T-helper 2 cell treated with Interferon-gamma antibody and Interleukin-4, amounts not matched to agents 100 ng/mL and 5 ng/mL, for 36 hours (primary cell): ENCODE measurements at regions not wholly inside any gene's neighbourhood (a gene's known extent, or its start where the extent isn't known, plus 50 kb on each side); places are given as distances from the start of the nearest gene placed in this dataset.
"Not testable (repeated sequence)": the region's sequence is repeated elsewhere in the genome, so short reads cannot be mapped to it uniquely, and the experiment has no call there.

Source experiments
- intact Hi-C: fragments of 100-400 bp; cut with micrococcal nuclease; formaldehyde crosslinking; loops from one replicate; pipeline ENCODE4 v1.15.1; 2023

GRCh38 chr3:110654843-110655502 is 416.6 kb upstream of the NECTIN3 start:
- intact Hi-C loops = no loop called here

GRCh38 chr3:110656394-110657025 is 415.1 kb upstream of the NECTIN3 start:
- intact Hi-C loops = no loop called here

GRCh38 chr3:110664148-110664547 is 407.5 kb upstream of the NECTIN3 start:
- intact Hi-C loops = no loop called here

GRCh38 chr3:110666495-110666894 is 405.1 kb upstream of the NECTIN3 start:
- intact Hi-C loops = no loop called here

DNA sequence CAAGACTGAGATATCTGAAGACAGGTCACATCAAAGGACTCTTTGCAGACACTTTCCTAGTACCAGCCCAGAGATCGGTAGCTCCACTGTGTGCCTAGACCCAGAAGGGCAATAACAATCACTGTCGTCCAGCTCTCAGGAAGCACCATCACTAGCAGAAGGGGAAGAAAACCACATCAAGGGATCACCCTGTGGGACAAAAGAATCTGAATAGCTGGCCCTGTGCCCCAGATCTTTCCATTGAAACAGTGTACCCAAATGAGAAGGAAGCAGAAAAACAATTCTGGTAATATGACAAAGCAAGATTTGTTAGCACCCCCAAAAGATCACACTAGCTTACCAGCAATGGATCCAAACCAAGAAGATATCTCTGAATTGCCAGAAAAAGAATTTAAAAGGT is 404.4 kb upstream of the NECTIN3 start:
- intact Hi-C loops = no loop called here

DNA sequence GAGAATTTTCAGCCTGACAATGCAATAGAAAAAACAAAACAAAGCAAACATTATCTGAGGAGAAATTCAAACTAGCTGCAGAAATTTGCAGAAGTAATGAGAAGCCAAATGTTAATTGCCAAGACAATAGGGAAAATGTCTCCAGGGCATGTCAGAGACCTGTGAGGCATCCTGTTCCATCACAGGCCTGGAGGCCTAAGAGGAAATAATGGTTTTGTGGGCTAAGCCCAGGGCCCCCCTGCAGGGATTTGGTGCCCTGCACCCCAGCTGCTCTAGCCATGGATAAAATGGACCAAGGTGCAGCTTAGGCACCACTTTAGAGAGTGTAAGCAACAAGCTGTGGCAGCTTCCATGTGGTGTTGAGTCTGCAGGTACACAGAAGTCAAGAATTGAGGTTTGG is 401.2 kb upstream of the NECTIN3 start:
- intact Hi-C loops = no loop called here

GRCh38 chr3:110677506-110677905 is 394.1 kb upstream of the NECTIN3 start:
- intact Hi-C loops = no loop called here

- intact Hi-C loops = no loop called here
Measured at GRCh38 chr3:110679285-110679684, 392.3 kb upstream of the NECTIN3 start.

GRCh38 chr3:110680450-110680849 is 391.2 kb upstream of the NECTIN3 start:
- intact Hi-C loops = no loop called here

DNA sequence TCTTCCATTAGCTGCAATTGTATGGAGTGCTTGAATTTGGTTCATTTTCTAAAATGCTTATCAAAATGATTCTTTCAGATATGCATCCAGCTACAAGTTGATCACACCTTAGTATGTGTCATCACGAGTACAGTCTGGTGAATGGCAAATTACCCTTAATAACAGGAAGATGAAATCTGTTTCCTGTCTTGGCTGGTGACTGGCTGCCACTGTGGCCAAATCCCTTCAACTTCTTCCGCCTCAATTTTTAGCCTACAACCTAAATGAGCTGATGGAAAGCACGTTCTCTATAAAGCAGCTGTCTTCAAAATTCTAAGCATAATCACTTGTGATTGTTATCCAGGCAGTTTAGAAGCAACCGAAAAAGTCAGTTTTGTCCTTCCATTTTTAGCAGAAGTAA is 387.1 kb upstream of the NECTIN3 start:
- intact Hi-C loops = no loop called here

DNA sequence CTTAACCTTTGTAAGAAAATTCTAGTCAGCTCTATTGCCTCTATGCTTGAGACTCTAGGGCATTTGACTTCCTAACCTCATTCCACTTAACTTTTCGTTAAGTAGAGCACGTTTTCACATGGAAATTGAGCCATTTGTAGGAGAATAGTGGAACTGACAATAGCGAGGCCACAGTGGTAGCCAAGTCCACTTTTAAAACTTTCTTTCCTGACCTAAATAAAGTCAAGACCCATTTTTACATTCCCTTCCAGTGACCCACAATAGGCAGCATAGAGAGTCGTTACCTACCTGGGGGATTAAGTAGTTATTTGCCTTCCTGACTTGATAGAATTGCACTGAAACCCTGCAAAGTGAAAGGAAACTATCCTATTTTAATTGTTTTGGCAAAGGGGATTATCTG is 386.0 kb upstream of the NECTIN3 start:
- intact Hi-C loops = no loop called here

- intact Hi-C loops = no loop called here
Measured at GRCh38 chr3:110686701-110687100, 384.9 kb upstream of the NECTIN3 start.

- intact Hi-C loops = no loop called here
Measured at GRCh38 chr3:110687138-110687537, 384.5 kb upstream of the NECTIN3 start.

GRCh38 chr3:110697961-110698360 is 373.7 kb upstream of the NECTIN3 start:
- intact Hi-C loops = no loop called here

DNA sequence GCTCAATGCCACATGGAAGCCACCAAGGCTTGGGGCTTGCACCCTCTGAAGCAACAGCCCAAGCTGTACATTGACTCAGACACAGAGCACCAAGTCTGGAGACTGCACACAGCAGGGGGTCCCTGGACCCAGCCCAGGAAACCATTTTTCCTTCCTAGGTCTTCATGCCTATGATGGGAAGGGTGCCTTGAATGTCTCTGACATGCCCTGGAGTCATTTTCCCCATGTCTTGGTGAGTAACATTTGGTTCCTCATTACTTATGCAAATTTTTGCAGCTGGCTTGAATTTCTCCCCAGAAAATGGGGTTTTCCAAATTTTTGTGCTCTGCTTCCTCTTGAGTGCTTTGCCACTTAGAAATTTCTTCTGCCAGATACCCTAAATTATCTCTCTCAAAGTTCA is 367.3 kb upstream of the NECTIN3 start:
- intact Hi-C loops = not testable (repeated sequence)

DNA sequence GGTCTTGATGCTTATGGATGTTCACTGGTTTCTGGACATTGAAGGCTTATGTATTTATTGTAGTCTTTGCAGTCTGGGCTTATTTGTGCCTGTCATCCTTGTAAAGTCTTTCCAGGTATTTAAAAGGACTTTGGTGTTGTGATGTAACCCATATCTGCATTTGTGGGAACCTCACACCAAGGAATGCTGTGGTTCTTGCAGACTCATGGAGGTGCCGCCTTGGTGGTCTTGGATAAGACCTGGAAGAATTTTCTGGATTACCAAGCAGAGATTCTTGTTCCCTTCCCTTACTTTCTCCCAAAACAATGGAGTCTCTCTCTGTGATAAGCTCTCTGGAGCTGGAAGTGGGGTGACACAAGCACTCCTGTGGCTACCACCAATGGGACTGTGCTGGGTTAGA is 363.5 kb upstream of the NECTIN3 start:
- intact Hi-C loops = no loop called here

DNA sequence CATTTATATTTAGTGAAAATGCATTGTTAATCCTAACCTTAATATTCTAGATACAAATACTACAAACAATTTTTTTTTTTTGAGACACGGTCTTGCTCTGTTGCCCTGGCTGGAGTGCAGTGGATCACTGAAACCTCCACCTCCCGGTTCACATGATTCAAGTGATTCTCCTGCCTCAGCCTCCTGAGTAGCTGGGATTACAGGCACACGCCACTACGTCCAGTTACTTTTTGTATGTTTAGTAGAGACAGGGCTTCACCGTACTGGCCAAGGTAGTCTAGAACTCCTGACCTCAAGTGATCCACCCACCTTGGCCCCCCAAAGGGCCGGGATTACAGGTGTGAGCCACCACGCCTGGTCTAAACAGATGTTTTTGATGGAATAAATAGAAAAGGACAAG is 361.5 kb upstream of the NECTIN3 start:
- intact Hi-C loops = no loop called here

DNA sequence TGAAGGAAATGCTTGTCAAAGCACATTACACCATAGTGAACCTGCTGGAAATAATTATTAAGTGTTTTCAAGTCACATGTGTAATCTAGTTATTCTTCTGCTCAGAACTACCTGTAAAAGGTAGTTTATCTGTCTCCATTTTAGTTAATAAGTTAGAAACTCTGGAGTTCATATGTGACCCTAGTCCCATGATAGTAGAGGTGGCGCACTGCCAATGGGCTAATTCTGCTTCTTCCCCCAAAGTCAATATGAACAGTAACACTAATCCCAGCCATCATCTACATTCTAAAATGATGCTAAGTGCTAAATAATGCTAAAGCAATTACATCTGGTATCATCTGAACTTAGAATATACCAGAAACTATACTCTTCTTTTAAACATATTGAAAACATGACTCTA is 361.0 kb upstream of the NECTIN3 start:
- intact Hi-C loops = no loop called here

DNA sequence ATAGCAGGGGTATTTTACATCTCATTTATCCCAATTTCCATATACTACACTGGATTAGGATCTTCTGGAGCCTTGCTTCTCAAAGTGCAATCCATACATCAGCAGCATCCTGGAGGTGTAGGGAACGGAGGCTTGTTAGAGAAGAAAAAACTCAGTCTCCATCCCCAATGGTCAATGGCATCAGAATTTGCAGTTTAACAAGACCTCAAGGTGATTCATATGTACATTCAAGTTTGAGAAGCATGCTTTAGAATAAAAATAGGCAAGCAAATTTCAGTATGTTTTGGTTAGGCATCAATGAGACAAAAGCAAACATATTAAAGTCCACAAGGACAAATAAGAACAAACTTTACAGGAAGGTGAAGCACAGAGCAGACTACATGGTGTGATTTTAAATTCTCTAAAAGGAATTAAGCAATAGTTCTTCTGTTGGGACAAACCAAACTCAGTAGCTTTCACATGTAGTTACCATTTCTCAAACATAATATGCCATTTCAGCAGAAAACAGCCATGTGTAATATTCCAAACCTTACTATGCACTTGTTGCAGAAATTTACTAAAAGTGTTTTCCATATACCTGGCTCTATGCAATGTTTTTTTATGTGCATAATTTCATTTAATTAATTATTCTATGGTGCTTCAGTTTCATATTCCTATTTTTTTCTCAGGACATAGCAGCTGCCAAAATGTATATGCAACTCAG is 360.3 kb upstream of the NECTIN3 start:
- intact Hi-C loops = no loop called here

- intact Hi-C loops = no loop called here
Measured at GRCh38 chr3:110711851-110712516, 359.6 kb upstream of the NECTIN3 start.

DNA sequence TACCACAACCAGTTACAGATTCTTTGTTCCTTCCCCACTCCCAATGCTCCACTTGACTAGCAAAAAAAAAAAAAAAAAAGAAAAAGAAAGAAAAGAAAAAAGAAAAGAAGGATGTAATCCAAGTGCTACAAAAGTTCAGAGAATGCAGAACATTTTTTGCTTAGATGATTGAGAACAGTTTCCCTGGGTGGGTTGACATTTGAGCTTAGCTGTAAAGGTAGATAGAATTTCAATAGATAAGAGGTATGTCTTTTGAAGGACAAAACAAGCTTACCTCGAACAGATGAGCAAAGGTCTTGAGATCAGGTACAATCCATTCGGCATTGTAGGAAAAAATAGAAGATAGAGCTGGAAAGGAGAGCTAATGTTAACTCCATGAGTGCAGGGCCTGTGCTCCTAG is 344.6 kb upstream of the NECTIN3 start:
- intact Hi-C loops = no loop called here

GRCh38 chr3:110731148-110731547 is 340.5 kb upstream of the NECTIN3 start:
- intact Hi-C loops = no loop called here
